Upper lobe of right lung (tissue), 1 donor: ENCODE measurements at regions not wholly inside any gene's neighbourhood (a gene's known extent, or its start where the extent isn't known, plus 50 kb on each side); places are given as distances from the start of the nearest gene placed in this dataset.

Source experiments
- ATAC-seq: fragments of 200-7000 bp; cut with Tn5 transposase; one replicate; pipeline ENCODE4 v1.9.1; 2020; ENCODE audit warnings: mild to moderate bottlenecking, moderate library complexity
- DNase-seq: peaks from one replicate; pipeline ENCODE4 v3.0.0-alpha.2; 2020
- H3K27ac ChIP-seq: fragments of 200-600 bp; one replicate; pipeline ENCODE4 v1.8.0; 2022
- H3K27me3 ChIP-seq: fragments of 200-600 bp; one replicate; pipeline ENCODE4 v1.8.0; 2022; ENCODE audit warnings: mild to moderate bottlenecking
- H3K36me3 ChIP-seq: fragments of 200-600 bp; one replicate; pipeline ENCODE4 v1.8.0; 2022
- H3K4me1 ChIP-seq: fragments of 200-600 bp; one replicate; pipeline ENCODE4 v1.8.0; 2022
- H3K4me3 ChIP-seq: fragments of 200-600 bp; one replicate; pipeline ENCODE4 v1.8.0; 2022; ENCODE audit warnings: mild to moderate bottlenecking
- H3K9me3 ChIP-seq: fragments of 200-600 bp; one replicate; pipeline ENCODE4 v1.8.0; 2022
- CTCF ChIP-seq: fragments of 200-600 bp; IDR thresholded peaks from one replicate; pipeline ENCODE4 v1.8.0; 2022; ENCODE audit warnings: antibody characterized with exemption
- intact Hi-C: fragments of 100-400 bp; cut with DNase I; formaldehyde crosslinking; loops from one replicate; pipeline ENCODE4 v1.11.0; 2022
- donor health status: DM: no; HTN: yes; CAD: no; lungs with severe emphysema.

GRCh38 chr11:110971140-110971539 is 258.9 kb upstream of the ARHGAP20 start:
- Histone ChIP-seq H3K27ac (no peak overlapping the region), H3K36me3 (no peaks in the 10 kb centered on the region), H3K4me3 (no peak overlapping the region), H3K9me3 (no peaks in the 10 kb centered on the region), H3K4me1 (peaks cover 2% of the 10 kb centered on the region), H3K27me3 (no peaks in the 10 kb centered on the region)
- no peak for TF ChIP-seq CTCF
- DNase-seq: no peak
- no peak for ATAC-seq
- intact Hi-C loops: no loop called here

GRCh38 chr11:110968348-110969062 is 256.3 kb upstream of the ARHGAP20 start:
- ATAC-seq (peak; percentile 48), DNase-seq (no peak)
- H3K4me1 ChIP-seq: peaks cover 2% of the 10 kb centered on the region
- no peak overlapping the region for H3K27ac ChIP-seq
- no peak overlapping the region for H3K4me3 ChIP-seq
- H3K36me3 ChIP-seq: no peaks in the 10 kb centered on the region
- TF ChIP-seq CTCF: no peak
- intact Hi-C loops: no loop called here
- no peaks in the 10 kb centered on the region for H3K9me3 ChIP-seq
- H3K27me3 ChIP-seq: no peaks in the 10 kb centered on the region

GRCh38 chr11:110966131-110966530 is 253.9 kb upstream of the ARHGAP20 start:
- no peaks in the 10 kb centered on the region for H3K9me3 ChIP-seq
- no peaks in the 10 kb centered on the region for H3K27me3 ChIP-seq
- intact Hi-C loops: no loop called here
- TF ChIP-seq CTCF: no peak
- no peak overlapping the region for H3K27ac ChIP-seq
- no peak for DNase-seq
- no peak overlapping the region for H3K4me3 ChIP-seq
- ATAC-seq: no peak
- no peaks in the 10 kb centered on the region for H3K36me3 ChIP-seq
- H3K4me1 ChIP-seq: no peaks in the 10 kb centered on the region

- no peak for TF ChIP-seq CTCF
- no peak overlapping the region for H3K4me3 ChIP-seq
- H3K4me1 ChIP-seq: no peaks in the 10 kb centered on the region
- ATAC-seq (no peak), DNase-seq (no peak)
- H3K36me3 ChIP-seq: no peaks in the 10 kb centered on the region
- H3K27me3 ChIP-seq: no peaks in the 10 kb centered on the region
- H3K9me3 ChIP-seq: no peaks in the 10 kb centered on the region
- no peak overlapping the region for H3K27ac ChIP-seq
- intact Hi-C loops: no loop called here
Observed at GRCh38 chr11:110962921-110963320, 250.7 kb upstream of the ARHGAP20 start.

GRCh38 chr11:110960167-110960566 is 247.9 kb upstream of the ARHGAP20 start:
- ATAC-seq (no peak), DNase-seq (no peak)
- Histone ChIP-seq H3K4me3 (no peak overlapping the region), H3K4me1 (no peaks in the 10 kb centered on the region), H3K9me3 (no peaks in the 10 kb centered on the region), H3K36me3 (no peaks in the 10 kb centered on the region), H3K27ac (no peak overlapping the region), H3K27me3 (no peaks in the 10 kb centered on the region)
- intact Hi-C loops: no loop called here
- TF ChIP-seq CTCF: no peak

GRCh38 chr11:110958216-110958615 is 246.0 kb upstream of the ARHGAP20 start:
- Histone ChIP-seq H3K4me3 (no peak overlapping the region), H3K27me3 (no peaks in the 10 kb centered on the region), H3K9me3 (no peaks in the 10 kb centered on the region), H3K27ac (no peak overlapping the region), H3K36me3 (no peaks in the 10 kb centered on the region), H3K4me1 (no peaks in the 10 kb centered on the region)
- DNase-seq: no peak
- intact Hi-C loops: no loop called here
- no peak for ATAC-seq
- no peak for TF ChIP-seq CTCF
